ENCODE measurements at regions not wholly inside any gene's neighbourhood (a gene's known extent, or its start where the extent isn't known, plus 50 kb on each side); places are given as distances from the start of the nearest gene placed in this dataset.

DNA sequence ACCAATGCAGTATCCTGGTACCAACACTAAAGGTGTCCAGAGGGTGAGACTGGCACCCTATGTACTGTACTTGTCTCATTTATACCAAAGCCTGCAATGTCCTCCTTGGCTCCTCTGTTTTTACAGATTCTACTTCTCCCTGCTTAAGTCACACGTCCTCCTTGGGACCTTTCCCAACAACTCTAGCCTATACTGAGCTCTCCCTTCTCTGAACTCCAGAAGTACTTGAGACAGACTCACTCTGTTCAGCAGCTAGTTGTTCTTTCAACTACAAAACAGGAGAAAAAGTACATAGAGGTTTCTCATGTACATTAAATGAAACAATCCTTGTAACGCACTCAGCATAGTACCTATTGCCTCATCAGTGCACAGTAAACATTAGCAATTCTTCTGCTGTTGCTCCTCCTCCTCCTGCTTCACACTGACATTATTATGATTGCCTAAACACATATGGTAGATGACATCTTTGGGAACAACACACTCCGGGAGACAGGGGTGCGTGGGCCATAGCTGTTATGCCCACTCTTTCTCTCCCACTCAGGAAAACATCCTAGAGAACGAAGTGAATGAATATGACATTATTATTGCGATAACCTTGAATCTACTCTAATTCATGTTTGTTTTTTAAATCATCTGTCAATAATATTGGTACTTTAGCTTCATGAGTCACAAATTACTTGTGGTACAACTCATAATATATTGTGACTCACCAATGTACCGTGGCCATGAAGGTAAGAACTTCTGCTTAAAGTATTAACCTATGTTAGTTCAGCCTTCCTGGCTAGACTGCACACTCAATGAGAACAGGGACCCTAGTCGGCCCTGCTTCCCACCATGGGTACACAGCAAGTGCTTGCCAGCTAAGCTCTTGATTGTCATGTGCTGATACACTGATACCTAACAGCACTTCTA is 180.3 kb upstream of the ADRA1B start:
- no peak for DNase-seq (ENCODE audit: low read depth in 4 of 4, low spot score in 2 of 4)

- no peak for DNase-seq (ENCODE audit: low read depth in 4 of 4, low spot score in 2 of 4)
Measured at GRCh38 chr5:159736844-159737243, 179.4 kb upstream of the ADRA1B start.

DNA sequence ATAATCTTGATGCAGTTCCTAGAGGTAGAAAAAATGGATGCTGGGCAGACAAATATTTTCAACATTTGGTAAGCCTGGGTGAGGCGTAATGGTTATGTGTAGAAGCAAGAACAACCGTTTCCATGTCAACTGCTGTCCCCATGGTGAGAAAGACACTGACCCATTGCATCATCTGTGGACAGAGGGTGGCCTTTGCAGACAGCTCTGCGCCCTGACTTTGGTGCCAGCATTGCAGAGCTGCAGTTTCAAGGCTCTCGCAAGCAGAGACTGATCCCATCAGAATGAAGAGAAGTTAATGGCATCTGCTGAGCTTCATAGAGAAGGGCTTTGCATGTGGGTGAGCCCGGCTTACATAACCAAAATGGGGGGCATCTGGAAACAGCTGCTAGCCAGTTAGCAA is 179.0 kb upstream of the ADRA1B start:
- no peak for DNase-seq (ENCODE audit: low read depth in 4 of 4, low spot score in 2 of 4)

DNA sequence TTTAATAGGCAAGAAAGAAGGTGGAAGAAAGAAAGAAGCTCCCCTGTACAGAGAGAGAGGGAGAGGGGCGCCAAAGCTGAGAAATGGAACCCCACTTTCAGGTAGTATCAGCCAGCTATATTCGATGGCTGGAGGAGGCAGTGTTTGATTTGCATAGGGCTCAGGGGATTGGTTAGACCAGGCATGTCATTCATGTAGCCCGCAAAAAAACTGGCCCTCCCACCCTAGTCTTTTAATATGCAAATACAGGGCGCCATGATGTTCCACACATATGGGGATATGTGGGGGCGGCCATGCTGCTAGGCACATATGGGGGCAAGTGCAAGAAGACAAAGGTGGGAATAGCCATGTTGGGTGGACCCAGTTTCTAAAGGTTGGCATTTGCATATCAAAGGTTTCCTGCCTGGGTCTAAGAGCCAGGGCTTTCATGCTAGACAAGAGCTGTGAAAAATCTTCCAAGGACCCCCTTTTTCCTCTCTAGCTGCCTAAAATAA is 174.4 kb upstream of the ADRA1B start:
- no peak for DNase-seq (ENCODE audit: low read depth in 4 of 4, low spot score in 2 of 4)

- no peak for DNase-seq (ENCODE audit: low read depth in 4 of 4, low spot score in 2 of 4)
Measured at GRCh38 chr5:159743234-159743633, 173.0 kb upstream of the ADRA1B start.

GRCh38 chr5:159746707-159747106 is 169.6 kb upstream of the ADRA1B start:
- no peak for DNase-seq (ENCODE audit: low read depth in 4 of 4, low spot score in 2 of 4)

- no peak for DNase-seq (ENCODE audit: low read depth in 4 of 4, low spot score in 2 of 4)
Measured at GRCh38 chr5:159749146-159749545, 167.1 kb upstream of the ADRA1B start.

DNA sequence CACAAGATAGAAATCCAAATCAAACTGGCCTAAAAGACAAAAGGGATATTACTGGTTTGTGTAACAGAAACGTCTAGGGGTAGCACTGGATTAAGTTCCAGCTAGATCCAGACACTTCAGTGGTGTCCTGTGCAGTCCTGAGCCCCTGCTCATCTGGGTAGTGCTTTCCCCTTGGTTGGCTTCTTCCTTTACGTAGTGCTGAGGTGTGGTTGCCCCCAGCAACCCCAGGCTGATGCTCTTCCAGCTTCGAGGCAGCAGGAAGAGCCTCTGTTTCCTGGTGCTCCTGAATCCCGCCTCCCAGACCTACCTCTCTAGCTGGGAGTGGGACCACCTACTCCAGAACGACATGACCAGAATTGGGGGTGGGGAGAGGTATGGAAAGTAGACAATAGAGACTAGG is 166.1 kb upstream of the ADRA1B start:
- no peak for DNase-seq (ENCODE audit: low read depth in 4 of 4, low spot score in 2 of 4)

DNA sequence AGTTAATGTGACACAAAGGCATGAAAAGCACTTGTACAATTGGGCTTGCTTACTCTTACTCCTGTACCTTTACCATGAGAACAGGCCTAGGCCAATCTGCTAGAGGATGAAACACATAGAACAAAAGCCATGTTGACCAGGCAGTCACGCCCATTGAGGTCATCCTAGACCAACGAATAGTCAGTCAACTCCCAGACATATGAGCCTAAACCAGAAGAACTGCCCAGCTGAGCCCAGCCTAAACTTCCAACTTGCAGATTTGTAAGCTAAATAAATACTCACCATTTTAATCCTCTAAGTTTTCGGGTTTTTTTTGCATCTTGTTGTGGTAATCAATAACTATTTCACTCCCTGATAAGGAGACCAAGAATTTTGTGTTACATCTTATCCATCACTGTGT is 164.8 kb upstream of the ADRA1B start:
- DNase-seq (ENCODE audit: low read depth in 4 of 4, low spot score in 2 of 4) = no peak

DNA sequence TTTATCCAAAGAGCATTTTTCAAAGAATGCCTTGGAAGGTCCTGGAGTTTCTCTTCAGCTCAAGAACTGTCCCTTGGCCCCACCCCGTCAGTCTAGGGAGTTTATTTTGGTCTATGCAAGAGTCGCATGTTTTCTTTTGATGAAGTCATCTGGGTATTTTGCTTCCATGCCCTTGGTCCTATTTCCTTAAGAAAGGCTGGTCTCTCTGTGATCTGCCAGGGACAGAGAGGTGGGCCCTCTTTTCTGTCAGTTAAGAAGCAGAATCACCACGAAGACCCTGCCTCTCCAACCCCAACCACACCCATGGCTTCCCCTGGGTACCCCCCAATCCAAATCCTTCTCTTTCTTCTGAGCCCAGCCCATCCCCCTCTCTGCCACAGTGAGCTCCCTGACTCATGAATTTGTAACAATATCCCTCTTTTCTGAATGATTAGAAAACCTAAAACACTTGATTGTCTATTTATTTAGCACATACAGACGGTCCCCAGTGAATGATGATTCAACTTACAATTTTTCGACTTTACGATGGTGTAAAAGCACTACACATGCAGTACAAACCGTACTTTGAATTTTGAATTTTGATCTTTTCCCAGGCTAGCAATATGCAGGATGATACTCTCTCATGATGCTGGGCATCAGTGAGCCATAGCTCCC is 163.5 kb upstream of the ADRA1B start:
- DNase-seq (ENCODE audit: low read depth in 4 of 4, low spot score in 2 of 4) = no peak

DNA sequence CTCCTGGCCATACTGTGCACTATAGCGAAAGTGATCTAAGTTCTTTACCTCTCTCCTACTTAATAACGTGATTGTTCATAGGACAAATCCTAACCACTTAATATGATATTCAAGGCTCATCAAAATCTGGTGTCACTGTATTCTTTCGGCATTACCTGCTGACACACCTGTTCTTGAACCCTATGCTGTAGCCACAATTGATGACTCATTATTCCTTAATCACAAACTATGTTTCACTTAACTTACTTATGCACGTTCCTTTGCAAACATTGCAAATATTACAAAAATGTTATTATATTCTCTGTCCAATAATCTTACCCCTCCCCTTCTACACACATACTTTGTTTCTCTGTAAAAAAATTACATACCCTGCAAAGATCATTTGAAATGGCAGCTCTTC is 158.1 kb upstream of the ADRA1B start:
- DNase-seq (ENCODE audit: low read depth in 4 of 4, low spot score in 2 of 4) = no peak

GRCh38 chr5:159759791-159760290 is 156.4 kb upstream of the ADRA1B start:
- DNase-seq (ENCODE audit: low read depth in 4 of 4, low spot score in 2 of 4) = no peak

- DNase-seq (ENCODE audit: low read depth in 4 of 4, low spot score in 2 of 4) = no peak
Measured at GRCh38 chr5:159762921-159763320, 153.4 kb upstream of the ADRA1B start.

GRCh38 chr5:159763562-159763961 is 152.7 kb upstream of the ADRA1B start:
- no peak for DNase-seq (ENCODE audit: low read depth in 4 of 4, low spot score in 2 of 4)

GRCh38 chr5:159764283-159765134 is 151.8 kb upstream of the ADRA1B start:
- no peak for DNase-seq (ENCODE audit: low read depth in 4 of 4, low spot score in 2 of 4)

DNA sequence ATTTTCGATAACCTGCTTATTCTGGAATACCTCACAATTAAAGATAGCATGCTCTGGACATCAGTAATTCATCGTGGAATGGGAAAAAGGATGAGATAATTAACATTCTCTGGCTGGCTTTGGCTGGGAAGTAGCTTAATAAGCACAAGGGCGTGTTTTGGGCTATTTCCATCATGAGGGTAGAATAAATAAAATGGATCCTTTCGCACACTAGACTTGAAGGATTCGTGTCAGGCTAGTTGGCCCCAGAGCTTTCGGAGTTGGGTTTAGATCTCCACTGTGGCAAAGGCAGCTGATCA is 151.2 kb upstream of the ADRA1B start:
- DNase-seq (ENCODE audit: low read depth in 4 of 4, low spot score in 2 of 4) = no peak

GRCh38 chr5:159765760-159766517 is 150.3 kb upstream of the ADRA1B start:
- no peak for DNase-seq (ENCODE audit: low read depth in 4 of 4, low spot score in 2 of 4)

- no peak for DNase-seq (ENCODE audit: low read depth in 4 of 4, low spot score in 2 of 4)
Measured at GRCh38 chr5:159768243-159768642, 148.0 kb upstream of the ADRA1B start.

DNA sequence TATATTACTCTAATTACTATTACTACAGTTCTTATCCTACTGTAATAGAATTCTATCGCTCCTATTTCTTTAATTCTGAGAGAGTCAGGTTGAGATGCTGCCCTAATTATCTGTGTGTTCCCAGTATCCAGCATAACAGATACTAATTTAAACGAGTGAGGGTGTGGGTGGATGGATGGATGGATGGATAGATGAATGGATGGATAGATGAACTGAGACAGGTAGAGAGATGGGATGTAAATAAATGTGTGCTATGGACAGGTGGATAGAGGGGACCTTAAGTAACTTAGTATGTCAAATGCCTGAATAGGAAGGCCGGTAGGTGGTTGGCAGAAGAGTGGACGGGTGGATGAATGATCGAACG is 143.6 kb upstream of the ADRA1B start:
- no peak for DNase-seq (ENCODE audit: low read depth in 4 of 4, low spot score in 2 of 4)

Measured in left renal cortex interstitium (tissue), 4 donors.